Ishikawa (cell line): ENCODE measurements at regions not wholly inside any gene's neighbourhood (a gene's known extent, or its start where the extent isn't known, plus 50 kb on each side); places are given as distances from the start of the nearest gene placed in this dataset.

Source experiments
- CREB1 ChIP-seq: IDR thresholded peaks from 2 replicates; pipeline ENCODE4 v1.6.1; 2012; ENCODE audit warnings: low read depth
- EGR1 ChIP-seq: IDR thresholded peaks from 2 replicates; pipeline ENCODE4 v1.6.1; 2012
- EP300 ChIP-seq: IDR thresholded peaks from 2 replicates; pipeline ENCODE4 v1.6.1; 2012; ENCODE audit warnings: borderline replicate concordance
- MAX ChIP-seq: IDR thresholded peaks from 2 replicates; pipeline ENCODE4 v1.6.1; 2012
- NFIC ChIP-seq: IDR thresholded peaks from 2 replicates; pipeline ENCODE4 v1.6.1; 2012
- RAD21 ChIP-seq: IDR thresholded peaks from 2 replicates; pipeline ENCODE4 v1.6.1; 2012; ENCODE audit warnings: low read depth
- REST ChIP-seq: IDR thresholded peaks from 2 replicates; pipeline ENCODE4 v1.6.1; 2012; ENCODE audit warnings: low read depth, mild to moderate bottlenecking
- TAF1 ChIP-seq: IDR thresholded peaks from 2 replicates; pipeline ENCODE4 v1.6.1; 2012; ENCODE audit warnings: low read depth, mild to moderate bottlenecking
- TCF12 ChIP-seq: IDR thresholded peaks from 2 replicates; pipeline ENCODE4 v1.6.1; 2012; ENCODE audit warnings: low read depth
- TEAD4 ChIP-seq: IDR thresholded peaks from 2 replicates; pipeline ENCODE4 v1.6.1; 2012
- USF1 ChIP-seq: IDR thresholded peaks from 2 replicates; pipeline ENCODE4 v1.6.1; 2012
- YY1 ChIP-seq: IDR thresholded peaks from 2 replicates; pipeline ENCODE4 v1.6.1; 2012; ENCODE audit warnings: low read depth
- ZBTB7A ChIP-seq: IDR thresholded peaks from 2 replicates; pipeline ENCODE4 v1.6.1; 2012; ENCODE audit warnings: low read depth

GRCh38 chrX:34734383-34734782 is 77.3 kb upstream of the TMEM47 start:
- no peak for TF ChIP-seq RAD21
- no peak for TF ChIP-seq EGR1
- TF ChIP-seq TAF1: no peak
- TF ChIP-seq REST: no peak
- no peak for TF ChIP-seq EP300
- no peak for TF ChIP-seq USF1
- no peak for TF ChIP-seq YY1
- TF ChIP-seq NFIC: no peak
- no peak for TF ChIP-seq MAX
- no peak for TF ChIP-seq CREB1
- no peak for TF ChIP-seq TCF12
- no peak for TF ChIP-seq TEAD4
- no peak for TF ChIP-seq ZBTB7A
